OCI-LY7 (cell line): ENCODE measurements at regions not wholly inside any gene's neighbourhood (a gene's known extent, or its start where the extent isn't known, plus 50 kb on each side); places are given as distances from the start of the nearest gene placed in this dataset.

Experiments
- EZH2phosphoT487 ChIP-seq: fragments of 200-600 bp; sonication (generic); IDR thresholded peaks from 2 replicates; pipeline ENCODE4 v1.6.1; 2018; ENCODE audit warnings: low read depth, borderline replicate concordance, mild to moderate bottlenecking, mixed run types, antibody characterized with exemption, low read length, moderate library complexity, mixed read lengths
- TF ChIP-seq, protein P1 (sequence below): fragments of 200-600 bp; sonication (generic); conservative IDR thresholded peaks from 2 replicates; pipeline ENCODE4 v1.5.1; 2014; ENCODE audit warnings: mild to moderate bottlenecking, antibody characterized with exemption, low read length, moderate library complexity, mixed read lengths

DNA sequence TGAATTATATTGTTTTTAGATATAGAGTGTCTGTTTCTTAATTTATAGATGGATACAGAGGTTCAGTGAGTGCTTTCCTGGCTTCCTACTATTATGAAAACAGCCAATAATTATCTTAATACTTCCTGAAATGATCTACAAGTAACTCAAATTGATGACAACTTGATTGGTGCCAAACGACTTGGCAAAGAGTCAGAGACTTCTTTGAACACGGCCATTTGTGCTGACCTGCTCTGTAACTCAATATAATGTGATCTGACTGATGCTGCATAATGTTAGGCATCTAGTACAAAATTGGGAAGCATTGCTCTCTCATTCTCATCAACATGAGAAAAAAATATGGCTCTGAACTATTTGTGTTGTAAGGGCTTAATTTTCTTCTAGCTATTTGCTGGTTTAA is 193.9 kb downstream of the DIPK2A start:
- TF ChIP-seq, protein P1, sequence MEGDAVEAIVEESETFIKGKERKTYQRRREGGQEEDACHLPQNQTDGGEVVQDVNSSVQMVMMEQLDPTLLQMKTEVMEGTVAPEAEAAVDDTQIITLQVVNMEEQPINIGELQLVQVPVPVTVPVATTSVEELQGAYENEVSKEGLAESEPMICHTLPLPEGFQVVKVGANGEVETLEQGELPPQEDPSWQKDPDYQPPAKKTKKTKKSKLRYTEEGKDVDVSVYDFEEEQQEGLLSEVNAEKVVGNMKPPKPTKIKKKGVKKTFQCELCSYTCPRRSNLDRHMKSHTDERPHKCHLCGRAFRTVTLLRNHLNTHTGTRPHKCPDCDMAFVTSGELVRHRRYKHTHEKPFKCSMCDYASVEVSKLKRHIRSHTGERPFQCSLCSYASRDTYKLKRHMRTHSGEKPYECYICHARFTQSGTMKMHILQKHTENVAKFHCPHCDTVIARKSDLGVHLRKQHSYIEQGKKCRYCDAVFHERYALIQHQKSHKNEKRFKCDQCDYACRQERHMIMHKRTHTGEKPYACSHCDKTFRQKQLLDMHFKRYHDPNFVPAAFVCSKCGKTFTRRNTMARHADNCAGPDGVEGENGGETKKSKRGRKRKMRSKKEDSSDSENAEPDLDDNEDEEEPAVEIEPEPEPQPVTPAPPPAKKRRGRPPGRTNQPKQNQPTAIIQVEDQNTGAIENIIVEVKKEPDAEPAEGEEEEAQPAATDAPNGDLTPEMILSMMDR: no peak
- no peak for TF ChIP-seq EZH2phosphoT487
